SK-N-SH treated with all-trans-retinoic acid at 6 μM for 48 hours (cell line): ENCODE measurements at regions not wholly inside any gene's neighbourhood (a gene's known extent, or its start where the extent isn't known, plus 50 kb on each side); places are given as distances from the start of the nearest gene placed in this dataset.

Experiments used
- ATAC-seq: fragments of 200-7000 bp; cut with Tn5 transposase; 3 replicates; pipeline ENCODE4 v1.9.1; 2020; ENCODE audit warnings: mild to moderate bottlenecking, moderate library complexity
- ARNTL ChIP-seq: fragments of 450-650 bp; formaldehyde crosslinking; IDR thresholded peaks from 2 replicates; pipeline ENCODE4 v1.5.0; 2020; ENCODE audit warnings: low read depth, mild to moderate bottlenecking, moderate library complexity, borderline replicate concordance
- BACH2 ChIP-seq: fragments of 250-450 bp; sonication (Bioruptor Pico); IDR thresholded peaks from 2 replicates; pipeline ENCODE4 v1.9.0; 2021; ENCODE audit warnings: mild to moderate bottlenecking, borderline replicate concordance
- CREB5 ChIP-seq: fragments of 250-450 bp; sonication (Bioruptor Pico); IDR thresholded peaks from 2 replicates; pipeline ENCODE4 v1.5.1; 2020; ENCODE audit warnings: low read depth, mild to moderate bottlenecking, moderate library complexity
- CSDC2 ChIP-seq: fragments of 250-450 bp; sonication (Bioruptor Pico); IDR thresholded peaks from 2 replicates; pipeline ENCODE4 v1.5.0; 2020; ENCODE audit warnings: mild to moderate bottlenecking, moderate library complexity
- ESRRG ChIP-seq: fragments of 250-450 bp; sonication (Bioruptor Pico); IDR thresholded peaks from 2 replicates; pipeline ENCODE4 v1.6.1; 2021; ENCODE audit warnings: mild to moderate bottlenecking
- GLIS3 ChIP-seq: fragments of 250-450 bp; sonication (Bioruptor Pico); IDR thresholded peaks from 2 replicates; pipeline ENCODE4 v1.5.0; 2020; ENCODE audit warnings: mild to moderate bottlenecking, moderate library complexity
- ISL1 ChIP-seq: fragments of 250-450 bp; sonication (Bioruptor Pico); IDR thresholded peaks from 2 replicates; pipeline ENCODE4 v2.1.2; 2022; ENCODE audit warnings: mild to moderate bottlenecking, moderate library complexity
- OSR1 ChIP-seq: fragments of 250-450 bp; sonication (Bioruptor Pico); IDR thresholded peaks from 2 replicates; pipeline ENCODE4 v1.8.0; 2022; ENCODE audit warnings: moderate library complexity, mild to moderate bottlenecking, inconsistent platforms
- RARB ChIP-seq: fragments of 250-450 bp; sonication (Bioruptor Pico); IDR thresholded peaks from 2 replicates; pipeline ENCODE4 v1.8.0; 2021; ENCODE audit warnings: mild to moderate bottlenecking, moderate library complexity
- SNAI2 ChIP-seq: fragments of 250-450 bp; sonication (Bioruptor Pico); IDR thresholded peaks from 2 replicates; pipeline ENCODE4 v1.5.0; 2020; ENCODE audit warnings: mild to moderate bottlenecking, moderate library complexity
- TCF4 ChIP-seq: fragments of 250-450 bp; sonication (Bioruptor Pico); IDR thresholded peaks from 2 replicates; pipeline ENCODE4 v1.8.0; 2021; ENCODE audit warnings: mild to moderate bottlenecking, moderate library complexity, borderline replicate concordance
- TOX ChIP-seq: fragments of 250-450 bp; sonication (Bioruptor Pico); IDR thresholded peaks from 2 replicates; pipeline ENCODE4 v1.8.0; 2021; ENCODE audit warnings: mild to moderate bottlenecking, moderate library complexity, borderline replicate concordance
- ZC3H10 ChIP-seq: fragments of 250-450 bp; sonication (Bioruptor Pico); IDR thresholded peaks from 2 replicates; pipeline ENCODE4 v1.5.1; 2021; ENCODE audit warnings: mild to moderate bottlenecking, moderate library complexity
- ZFP3 ChIP-seq: fragments of 250-450 bp; sonication (Bioruptor Pico); IDR thresholded peaks from 2 replicates; pipeline ENCODE4 v1.5.0; 2020; ENCODE audit warnings: mild to moderate bottlenecking, moderate library complexity
- ZFP30 ChIP-seq: fragments of 450-650 bp; formaldehyde crosslinking; IDR thresholded peaks from 2 replicates; pipeline ENCODE4 v1.5.0; 2022; ENCODE audit warnings: mild to moderate bottlenecking, moderate library complexity
- ZNF565 ChIP-seq: fragments of 450-650 bp; formaldehyde crosslinking; conservative IDR thresholded peaks from 2 replicates; pipeline ENCODE4 v1.5.0; 2020; ENCODE audit warnings: low read depth, mild to moderate bottlenecking, moderate library complexity
- ZNF70 ChIP-seq: fragments of 450-650 bp; formaldehyde crosslinking; IDR thresholded peaks from 2 replicates; pipeline ENCODE4 v1.5.0; 2020; ENCODE audit warnings: mild to moderate bottlenecking, moderate library complexity
- ZNF8 ChIP-seq: fragments of 450-650 bp; formaldehyde crosslinking; IDR thresholded peaks from 2 replicates; pipeline ENCODE4 v1.5.0; 2020; ENCODE audit warnings: mild to moderate bottlenecking, moderate library complexity
- TF ChIP-seq, protein P1 (sequence below): fragments of 250-450 bp; sonication (Bioruptor Pico); IDR thresholded peaks from 2 replicates; pipeline ENCODE4 v1.5.1; 2021; ENCODE audit warnings: mild to moderate bottlenecking, moderate library complexity
- TF ChIP-seq, protein P2 (sequence below): fragments of 250-450 bp; sonication (Bioruptor Pico); IDR thresholded peaks from 2 replicates; pipeline ENCODE4 v1.8.0; 2020; ENCODE audit warnings: mild to moderate bottlenecking, moderate library complexity, borderline replicate concordance
- TF ChIP-seq, protein P3 (sequence below): fragments of 250-450 bp; sonication (Bioruptor Pico); IDR thresholded peaks from 2 replicates; pipeline ENCODE4 v1.8.0; 2021; ENCODE audit warnings: low read depth, mild to moderate bottlenecking, moderate library complexity, borderline replicate concordance

GRCh38 chr9:113695901-113696300 is 180.2 kb upstream of the ZNF618 start:
- no peak for ATAC-seq
- TF ChIP-seq ZNF70: no peak
- no peak for TF ChIP-seq ARNTL (CRISPR knock-in tag)
- no peak for TF ChIP-seq BACH2 (CRISPR knock-in tag)
- TF ChIP-seq, protein P1, sequence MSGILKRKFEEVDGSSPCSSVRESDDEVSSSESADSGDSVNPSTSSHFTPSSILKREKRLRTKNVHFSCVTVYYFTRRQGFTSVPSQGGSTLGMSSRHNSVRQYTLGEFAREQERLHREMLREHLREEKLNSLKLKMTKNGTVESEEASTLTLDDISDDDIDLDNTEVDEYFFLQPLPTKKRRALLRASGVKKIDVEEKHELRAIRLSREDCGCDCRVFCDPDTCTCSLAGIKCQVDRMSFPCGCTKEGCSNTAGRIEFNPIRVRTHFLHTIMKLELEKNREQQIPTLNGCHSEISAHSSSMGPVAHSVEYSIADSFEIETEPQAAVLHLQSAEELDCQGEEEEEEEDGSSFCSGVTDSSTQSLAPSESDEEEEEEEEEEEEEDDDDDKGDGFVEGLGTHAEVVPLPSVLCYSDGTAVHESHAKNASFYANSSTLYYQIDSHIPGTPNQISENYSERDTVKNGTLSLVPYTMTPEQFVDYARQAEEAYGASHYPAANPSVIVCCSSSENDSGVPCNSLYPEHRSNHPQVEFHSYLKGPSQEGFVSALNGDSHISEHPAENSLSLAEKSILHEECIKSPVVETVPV: no peak
- no peak for TF ChIP-seq ESRRG (CRISPR knock-in tag)
- no peak for TF ChIP-seq RARB (CRISPR knock-in tag)
- TF ChIP-seq CSDC2 (CRISPR knock-in tag): no peak
- TF ChIP-seq, protein P2, sequence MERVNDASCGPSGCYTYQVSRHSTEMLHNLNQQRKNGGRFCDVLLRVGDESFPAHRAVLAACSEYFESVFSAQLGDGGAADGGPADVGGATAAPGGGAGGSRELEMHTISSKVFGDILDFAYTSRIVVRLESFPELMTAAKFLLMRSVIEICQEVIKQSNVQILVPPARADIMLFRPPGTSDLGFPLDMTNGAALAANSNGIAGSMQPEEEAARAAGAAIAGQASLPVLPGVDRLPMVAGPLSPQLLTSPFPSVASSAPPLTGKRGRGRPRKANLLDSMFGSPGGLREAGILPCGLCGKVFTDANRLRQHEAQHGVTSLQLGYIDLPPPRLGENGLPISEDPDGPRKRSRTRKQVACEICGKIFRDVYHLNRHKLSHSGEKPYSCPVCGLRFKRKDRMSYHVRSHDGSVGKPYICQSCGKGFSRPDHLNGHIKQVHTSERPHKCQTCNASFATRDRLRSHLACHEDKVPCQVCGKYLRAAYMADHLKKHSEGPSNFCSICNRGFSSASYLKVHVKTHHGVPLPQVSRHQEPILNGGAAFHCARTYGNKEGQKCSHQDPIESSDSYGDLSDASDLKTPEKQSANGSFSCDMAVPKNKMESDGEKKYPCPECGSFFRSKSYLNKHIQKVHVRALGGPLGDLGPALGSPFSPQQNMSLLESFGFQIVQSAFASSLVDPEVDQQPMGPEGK (CRISPR knock-in tag): no peak
- TF ChIP-seq ZNF8 (CRISPR knock-in tag): no peak
- no peak for TF ChIP-seq ISL1 (CRISPR knock-in tag)
- TF ChIP-seq ZC3H10 (CRISPR knock-in tag): no peak
- no peak for TF ChIP-seq ZFP3
- TF ChIP-seq ZNF565 (CRISPR knock-in tag): no peak
- TF ChIP-seq, protein P3, sequence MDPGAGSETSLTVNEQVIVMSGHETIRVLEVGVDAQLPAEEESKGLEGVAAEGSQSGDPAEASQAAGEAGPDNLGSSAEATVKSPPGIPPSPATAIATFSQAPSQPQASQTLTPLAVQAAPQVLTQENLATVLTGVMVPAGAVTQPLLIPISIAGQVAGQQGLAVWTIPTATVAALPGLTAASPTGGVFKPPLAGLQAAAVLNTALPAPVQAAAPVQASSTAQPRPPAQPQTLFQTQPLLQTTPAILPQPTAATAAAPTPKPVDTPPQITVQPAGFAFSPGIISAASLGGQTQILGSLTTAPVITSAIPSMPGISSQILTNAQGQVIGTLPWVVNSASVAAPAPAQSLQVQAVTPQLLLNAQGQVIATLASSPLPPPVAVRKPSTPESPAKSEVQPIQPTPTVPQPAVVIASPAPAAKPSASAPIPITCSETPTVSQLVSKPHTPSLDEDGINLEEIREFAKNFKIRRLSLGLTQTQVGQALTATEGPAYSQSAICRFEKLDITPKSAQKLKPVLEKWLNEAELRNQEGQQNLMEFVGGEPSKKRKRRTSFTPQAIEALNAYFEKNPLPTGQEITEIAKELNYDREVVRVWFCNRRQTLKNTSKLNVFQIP (CRISPR knock-in tag): no peak
- TF ChIP-seq TCF4 (CRISPR knock-in tag): no peak
- no peak for TF ChIP-seq SNAI2 (CRISPR knock-in tag)
- TF ChIP-seq OSR1 (CRISPR knock-in tag): no peak

GRCh38 chr9:113701774-113702755 is 174.0 kb upstream of the ZNF618 start:
- no peak for ATAC-seq
- TF ChIP-seq ESRRG (CRISPR knock-in tag) (no peak), ZFP30 (CRISPR knock-in tag) (no peak), CREB5 (CRISPR knock-in tag) (no peak), ISL1 (CRISPR knock-in tag) (no peak), ZFP3 (no peak), TOX (no peak), GLIS3 (no peak), ZNF565 (CRISPR knock-in tag) (no peak), OSR1 (CRISPR knock-in tag) (no peak), SNAI2 (CRISPR knock-in tag) (no peak), ZC3H10 (CRISPR knock-in tag) (no peak)
- TF ChIP-seq, protein P2 (CRISPR knock-in tag): no peak
- TF ChIP-seq, protein P1: no peak
